ENCODE measurements at regions not wholly inside any gene's neighbourhood (a gene's known extent, or its start where the extent isn't known, plus 50 kb on each side); places are given as distances from the start of the nearest gene placed in this dataset.

- no peak overlapping the region for H3K27ac Mint-ChIP-seq
- peaks cover 2% of the 10 kb centered on the region for H3K27me3 Mint-ChIP-seq (ENCODE audit: insufficient read depth, low read depth, poor library complexity)
- no peaks in the 10 kb centered on the region for H3K36me3 ChIP-seq (ENCODE audit: insufficient read depth)
- DNase-seq (ENCODE audit: low spot score) (no peak), ATAC-seq (no peak)
- H3K36me3 Mint-ChIP-seq (ENCODE audit: low read depth): no peaks in the 10 kb centered on the region
- H3K27me3 ChIP-seq (ENCODE audit: insufficient read depth): no peaks in the 10 kb centered on the region
- peak overlapping the region; percentile 51; the same call in 1 of the 2 replicates for H3K4me2 ChIP-seq
- no peak overlapping the region for H3K27ac ChIP-seq (ENCODE audit: low read depth)
- H2AFZ ChIP-seq: no peak overlapping the region
- H3K4me3 ChIP-seq: no peak overlapping the region
- peaks cover 12% of the 10 kb centered on the region for H3K4me1 Mint-ChIP-seq
- TF ChIP-seq EZH2phosphoT487 (IDR thresholded peaks at IDR 0.05; ENCODE audit: unreplicated experiment) (no peak), JUNB (IDR thresholded peaks at IDR 0.05; ENCODE audit: unreplicated experiment) (no peak), ZNF331 (CRISPR knock-in tag; IDR thresholded peaks at IDR 0.05; ENCODE audit: low read depth) (no peak), CREB1 (CRISPR knock-in tag; IDR thresholded peaks at IDR 0.05; ENCODE audit: low read depth) (no peak), NANOG (IDR thresholded peaks at IDR 0.05; ENCODE audit: borderline replicate concordance) (no peak), STAT1 (IDR thresholded peaks at IDR 0.05; ENCODE audit: unreplicated experiment) (no peak), POLR2AphosphoS5 (IDR thresholded peaks at IDR 0.05; ENCODE audit: low read depth) (no peak), ETS1 (IDR thresholded peaks at IDR 0.05) (no peak), EZH2 (IDR thresholded peaks at IDR 0.05; ENCODE audit: low read depth, unreplicated experiment) (no peak), CTCF (conservative IDR thresholded peaks at IDR 0.05; ENCODE audit: low read depth in 2 of 2) (no peak), ZNF114 (CRISPR knock-in tag; IDR thresholded peaks at IDR 0.05) (no peak)
- TF ChIP-seq, protein P1, sequence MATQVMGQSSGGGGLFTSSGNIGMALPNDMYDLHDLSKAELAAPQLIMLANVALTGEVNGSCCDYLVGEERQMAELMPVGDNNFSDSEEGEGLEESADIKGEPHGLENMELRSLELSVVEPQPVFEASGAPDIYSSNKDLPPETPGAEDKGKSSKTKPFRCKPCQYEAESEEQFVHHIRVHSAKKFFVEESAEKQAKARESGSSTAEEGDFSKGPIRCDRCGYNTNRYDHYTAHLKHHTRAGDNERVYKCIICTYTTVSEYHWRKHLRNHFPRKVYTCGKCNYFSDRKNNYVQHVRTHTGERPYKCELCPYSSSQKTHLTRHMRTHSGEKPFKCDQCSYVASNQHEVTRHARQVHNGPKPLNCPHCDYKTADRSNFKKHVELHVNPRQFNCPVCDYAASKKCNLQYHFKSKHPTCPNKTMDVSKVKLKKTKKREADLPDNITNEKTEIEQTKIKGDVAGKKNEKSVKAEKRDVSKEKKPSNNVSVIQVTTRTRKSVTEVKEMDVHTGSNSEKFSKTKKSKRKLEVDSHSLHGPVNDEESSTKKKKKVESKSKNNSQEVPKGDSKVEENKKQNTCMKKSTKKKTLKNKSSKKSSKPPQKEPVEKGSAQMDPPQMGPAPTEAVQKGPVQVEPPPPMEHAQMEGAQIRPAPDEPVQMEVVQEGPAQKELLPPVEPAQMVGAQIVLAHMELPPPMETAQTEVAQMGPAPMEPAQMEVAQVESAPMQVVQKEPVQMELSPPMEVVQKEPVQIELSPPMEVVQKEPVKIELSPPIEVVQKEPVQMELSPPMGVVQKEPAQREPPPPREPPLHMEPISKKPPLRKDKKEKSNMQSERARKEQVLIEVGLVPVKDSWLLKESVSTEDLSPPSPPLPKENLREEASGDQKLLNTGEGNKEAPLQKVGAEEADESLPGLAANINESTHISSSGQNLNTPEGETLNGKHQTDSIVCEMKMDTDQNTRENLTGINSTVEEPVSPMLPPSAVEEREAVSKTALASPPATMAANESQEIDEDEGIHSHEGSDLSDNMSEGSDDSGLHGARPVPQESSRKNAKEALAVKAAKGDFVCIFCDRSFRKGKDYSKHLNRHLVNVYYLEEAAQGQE (IDR thresholded peaks at IDR 0.05; ENCODE audit: unreplicated experiment): no peak
- TF ChIP-seq, protein P2, sequence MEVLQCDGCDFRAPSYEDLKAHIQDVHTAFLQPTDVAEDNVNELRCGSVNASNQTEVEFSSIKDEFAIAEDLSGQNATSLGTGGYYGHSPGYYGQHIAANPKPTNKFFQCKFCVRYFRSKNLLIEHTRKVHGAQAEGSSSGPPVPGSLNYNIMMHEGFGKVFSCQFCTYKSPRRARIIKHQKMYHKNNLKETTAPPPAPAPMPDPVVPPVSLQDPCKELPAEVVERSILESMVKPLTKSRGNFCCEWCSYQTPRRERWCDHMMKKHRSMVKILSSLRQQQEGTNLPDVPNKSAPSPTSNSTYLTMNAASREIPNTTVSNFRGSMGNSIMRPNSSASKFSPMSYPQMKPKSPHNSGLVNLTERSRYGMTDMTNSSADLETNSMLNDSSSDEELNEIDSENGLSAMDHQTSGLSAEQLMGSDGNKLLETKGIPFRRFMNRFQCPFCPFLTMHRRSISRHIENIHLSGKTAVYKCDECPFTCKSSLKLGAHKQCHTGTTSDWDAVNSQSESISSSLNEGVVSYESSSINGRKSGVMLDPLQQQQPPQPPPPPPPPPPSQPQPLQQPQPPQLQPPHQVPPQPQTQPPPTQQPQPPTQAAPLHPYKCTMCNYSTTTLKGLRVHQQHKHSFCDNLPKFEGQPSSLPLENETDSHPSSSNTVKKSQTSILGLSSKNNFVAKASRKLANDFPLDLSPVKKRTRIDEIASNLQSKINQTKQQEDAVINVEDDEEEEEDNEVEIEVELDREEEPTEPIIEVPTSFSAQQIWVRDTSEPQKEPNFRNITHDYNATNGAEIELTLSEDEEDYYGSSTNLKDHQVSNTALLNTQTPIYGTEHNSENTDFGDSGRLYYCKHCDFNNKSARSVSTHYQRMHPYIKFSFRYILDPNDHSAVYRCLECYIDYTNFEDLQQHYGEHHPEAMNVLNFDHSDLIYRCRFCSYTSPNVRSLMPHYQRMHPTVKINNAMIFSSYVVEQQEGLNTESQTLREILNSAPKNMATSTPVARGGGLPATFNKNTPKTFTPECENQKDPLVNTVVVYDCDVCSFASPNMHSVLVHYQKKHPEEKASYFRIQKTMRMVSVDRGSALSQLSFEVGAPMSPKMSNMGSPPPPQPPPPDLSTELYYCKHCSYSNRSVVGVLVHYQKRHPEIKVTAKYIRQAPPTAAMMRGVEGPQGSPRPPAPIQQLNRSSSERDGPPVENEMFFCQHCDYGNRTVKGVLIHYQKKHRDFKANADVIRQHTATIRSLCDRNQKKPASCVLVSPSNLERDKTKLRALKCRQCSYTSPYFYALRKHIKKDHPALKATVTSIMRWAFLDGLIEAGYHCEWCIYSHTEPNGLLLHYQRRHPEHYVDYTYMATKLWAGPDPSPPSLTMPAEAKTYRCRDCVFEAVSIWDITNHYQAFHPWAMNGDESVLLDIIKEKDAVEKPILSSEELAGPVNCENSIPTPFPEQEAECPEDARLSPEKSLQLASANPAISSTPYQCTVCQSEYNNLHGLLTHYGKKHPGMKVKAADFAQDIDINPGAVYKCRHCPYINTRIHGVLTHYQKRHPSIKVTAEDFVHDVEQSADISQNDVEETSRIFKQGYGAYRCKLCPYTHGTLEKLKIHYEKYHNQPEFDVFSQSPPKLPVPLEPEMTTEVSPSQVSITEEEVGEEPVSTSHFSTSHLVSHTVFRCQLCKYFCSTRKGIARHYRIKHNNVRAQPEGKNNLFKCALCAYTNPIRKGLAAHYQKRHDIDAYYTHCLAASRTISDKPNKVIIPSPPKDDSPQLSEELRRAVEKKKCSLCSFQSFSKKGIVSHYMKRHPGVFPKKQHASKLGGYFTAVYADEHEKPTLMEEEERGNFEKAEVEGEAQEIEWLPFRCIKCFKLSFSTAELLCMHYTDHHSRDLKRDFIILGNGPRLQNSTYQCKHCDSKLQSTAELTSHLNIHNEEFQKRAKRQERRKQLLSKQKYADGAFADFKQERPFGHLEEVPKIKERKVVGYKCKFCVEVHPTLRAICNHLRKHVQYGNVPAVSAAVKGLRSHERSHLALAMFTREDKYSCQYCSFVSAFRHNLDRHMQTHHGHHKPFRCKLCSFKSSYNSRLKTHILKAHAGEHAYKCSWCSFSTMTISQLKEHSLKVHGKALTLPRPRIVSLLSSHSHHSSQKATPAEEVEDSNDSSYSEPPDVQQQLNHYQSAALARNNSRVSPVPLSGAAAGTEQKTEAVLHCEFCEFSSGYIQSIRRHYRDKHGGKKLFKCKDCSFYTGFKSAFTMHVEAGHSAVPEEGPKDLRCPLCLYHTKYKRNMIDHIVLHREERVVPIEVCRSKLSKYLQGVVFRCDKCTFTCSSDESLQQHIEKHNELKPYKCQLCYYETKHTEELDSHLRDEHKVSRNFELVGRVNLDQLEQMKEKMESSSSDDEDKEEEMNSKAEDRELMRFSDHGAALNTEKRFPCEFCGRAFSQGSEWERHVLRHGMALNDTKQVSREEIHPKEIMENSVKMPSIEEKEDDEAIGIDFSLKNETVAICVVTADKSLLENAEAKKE (CRISPR knock-in tag; IDR thresholded peaks at IDR 0.05): no peak
- no peak overlapping the region for H3K4me3 Mint-ChIP-seq
- H3K9me2 ChIP-seq (ENCODE audit: insufficient read depth): peaks cover 6% of the 10 kb centered on the region; the same call in 1 of the 2 replicates
- no peaks in the 10 kb centered on the region for H3K9me3 Mint-ChIP-seq
- H4K20me1 ChIP-seq (replicated peaks; ENCODE audit: insufficient read depth): no peaks in the 10 kb centered on the region
- no peaks in the 10 kb centered on the region for H3F3A ChIP-seq (replicated peaks; ENCODE audit: low read depth)
- no peaks in the 10 kb centered on the region for H3K79me2 ChIP-seq (replicated peaks; ENCODE audit: insufficient read depth)
- H3K4me1 ChIP-seq (ENCODE audit: insufficient read depth): peaks cover 13% of the 10 kb centered on the region
Measured at GRCh38 chr13:74774264-74774663, 640.1 kb upstream of the KLF12 start.
